ENCODE measurements at regions not wholly inside any gene's neighbourhood (a gene's known extent, or its start where the extent isn't known, plus 50 kb on each side); places are given as distances from the start of the nearest gene placed in this dataset.

GRCh38 chr15:95630683-95631082, 699.8 kb upstream of the NR2F2 start:
- Histone ChIP-seq H2AFZ (no peak overlapping the region), H3K4me1 (ENCODE audit: insufficient read depth) (peaks cover 17% of the 10 kb centered on the region), H3K36me3 (ENCODE audit: insufficient read depth) (no peaks in the 10 kb centered on the region), H3K27me3 (ENCODE audit: insufficient read depth) (no peaks in the 10 kb centered on the region), H3K27ac (ENCODE audit: low read depth) (no peak overlapping the region), H3F3A (replicated peaks; ENCODE audit: low read depth) (no peaks in the 10 kb centered on the region), H3K79me2 (replicated peaks; ENCODE audit: insufficient read depth) (no peaks in the 10 kb centered on the region), H3K4me2 (no peak overlapping the region), H4K20me1 (replicated peaks; ENCODE audit: insufficient read depth) (no peaks in the 10 kb centered on the region), H3K9me2 (ENCODE audit: insufficient read depth) (no peaks in the 10 kb centered on the region), H3K4me3 (no peak overlapping the region)
- ATAC-seq (no peak), DNase-seq (ENCODE audit: low spot score) (no peak)
- Mint-ChIP-seq H3K36me3 (ENCODE audit: low read depth) (no peaks in the 10 kb centered on the region), H3K4me1 (peaks cover 13% of the 10 kb centered on the region), H3K27ac (no peak overlapping the region), H3K4me3 (no peak overlapping the region), H3K27me3 (ENCODE audit: insufficient read depth, low read depth, poor library complexity) (no peaks in the 10 kb centered on the region), H3K9me3 (no peaks in the 10 kb centered on the region)
- no peak for TF ChIP-seq JUNB (IDR thresholded peaks at IDR 0.05; ENCODE audit: unreplicated experiment)
- TF ChIP-seq CTCF (conservative IDR thresholded peaks at IDR 0.05; ENCODE audit: low read depth in 2 of 2) = no peak
- TF ChIP-seq ETS1 (IDR thresholded peaks at IDR 0.05) = no peak
- no peak for TF ChIP-seq ZNF462 (CRISPR knock-in tag; IDR thresholded peaks at IDR 0.05)
- TF ChIP-seq CREB1 (CRISPR knock-in tag; IDR thresholded peaks at IDR 0.05; ENCODE audit: low read depth) = no peak
- TF ChIP-seq EZH2phosphoT487 (IDR thresholded peaks at IDR 0.05; ENCODE audit: unreplicated experiment) = no peak
- no peak for TF ChIP-seq REST (IDR thresholded peaks at IDR 0.05; ENCODE audit: unreplicated experiment)
- no peak for TF ChIP-seq NANOG (IDR thresholded peaks at IDR 0.05; ENCODE audit: borderline replicate concordance)
- TF ChIP-seq ZNF114 (CRISPR knock-in tag; IDR thresholded peaks at IDR 0.05) = no peak
- TF ChIP-seq POLR2AphosphoS5 (IDR thresholded peaks at IDR 0.05; ENCODE audit: low read depth) = no peak
- TF ChIP-seq ZNF331 (CRISPR knock-in tag; IDR thresholded peaks at IDR 0.05; ENCODE audit: low read depth) = no peak
